GM21529 (cell line): ENCODE measurements at regions not wholly inside any gene's neighbourhood (a gene's known extent, or its start where the extent isn't known, plus 50 kb on each side); places are given as distances from the start of the nearest gene placed in this dataset.

Experiments used
- ATAC-seq: cut with Tn5 transposase; IDR thresholded peaks from one replicate; pipeline ENCODE4 v1.9.1; 2021; ENCODE audit not compliant: unreplicated experiment

GRCh38 chr7:131900785-131901287 is 344.4 kb upstream of the PODXL start:
- no peak for ATAC-seq

GRCh38 chr7:131899271-131900030 is 343.0 kb upstream of the PODXL start:
- ATAC-seq, result no peak

GRCh38 chr7:131898418-131898817 is 342.0 kb upstream of the PODXL start:
- ATAC-seq, result no peak

GRCh38 chr7:131897790-131898165 is 341.4 kb upstream of the PODXL start:
- no peak for ATAC-seq

GRCh38 chr7:131897016-131897789 is 340.8 kb upstream of the PODXL start:
- no peak for ATAC-seq

GRCh38 chr7:131896165-131896863 is 339.9 kb upstream of the PODXL start:
- ATAC-seq, result no peak

- no peak for ATAC-seq
These were observed 339.2 kb upstream of the PODXL start for GRCh38 chr7:131895541-131896164.

GRCh38 chr7:131893631-131894340 is 337.4 kb upstream of the PODXL start:
- ATAC-seq, result no peak

GRCh38 chr7:131890176-131890575 is 333.7 kb upstream of the PODXL start:
- no peak for ATAC-seq

- ATAC-seq, result no peak
These were observed 333.2 kb upstream of the PODXL start for GRCh38 chr7:131889572-131890150.

- ATAC-seq, result no peak
These were observed 327.3 kb upstream of the PODXL start for GRCh38 chr7:131883769-131884168.

GRCh38 chr7:131883196-131883595 is 326.8 kb upstream of the PODXL start:
- ATAC-seq, result no peak

- no peak for ATAC-seq
These were observed 325.9 kb upstream of the PODXL start for GRCh38 chr7:131882321-131882720.

- ATAC-seq, result no peak
These were observed 323.6 kb upstream of the PODXL start for GRCh38 chr7:131880078-131880477.

- no peak for ATAC-seq
These were observed 323.0 kb upstream of the PODXL start for GRCh38 chr7:131879424-131879823.

GRCh38 chr7:131878777-131879176 is 322.3 kb upstream of the PODXL start:
- ATAC-seq, result no peak

- no peak for ATAC-seq
These were observed 317.2 kb upstream of the PODXL start for GRCh38 chr7:131873581-131873980.

GRCh38 chr7:131869986-131870385 is 313.6 kb upstream of the PODXL start:
- ATAC-seq, result no peak

GRCh38 chr7:131869169-131869844 is 312.9 kb upstream of the PODXL start:
- no peak for ATAC-seq

- ATAC-seq, result no peak
These were observed 311.0 kb upstream of the PODXL start for GRCh38 chr7:131867461-131867860.
